H1 (cell line): ENCODE measurements at regions not wholly inside any gene's neighbourhood (a gene's known extent, or its start where the extent isn't known, plus 50 kb on each side); places are given as distances from the start of the nearest gene placed in this dataset.

Experiments
- POLR2AphosphoS5 ChIP-seq: IDR thresholded peaks from 2 replicates; pipeline ENCODE4 v1.6.1; 2011; ENCODE audit warnings: low read depth, low read length

- no peak for TF ChIP-seq POLR2AphosphoS5
Measured at GRCh38 chr19:28521614-28522544, 691.1 kb downstream of the UQCRFS1 start (continued).
